GM19240 (cell line): ENCODE measurements at regions not wholly inside any gene's neighbourhood (a gene's known extent, or its start where the extent isn't known, plus 50 kb on each side); places are given as distances from the start of the nearest gene placed in this dataset.

Source experiments
- DNase-seq: peaks from one replicate; pipeline ENCODE4 v3.0.0; 2011; ENCODE audit warnings: low spot score; ENCODE audit not compliant: insufficient read length

DNA sequence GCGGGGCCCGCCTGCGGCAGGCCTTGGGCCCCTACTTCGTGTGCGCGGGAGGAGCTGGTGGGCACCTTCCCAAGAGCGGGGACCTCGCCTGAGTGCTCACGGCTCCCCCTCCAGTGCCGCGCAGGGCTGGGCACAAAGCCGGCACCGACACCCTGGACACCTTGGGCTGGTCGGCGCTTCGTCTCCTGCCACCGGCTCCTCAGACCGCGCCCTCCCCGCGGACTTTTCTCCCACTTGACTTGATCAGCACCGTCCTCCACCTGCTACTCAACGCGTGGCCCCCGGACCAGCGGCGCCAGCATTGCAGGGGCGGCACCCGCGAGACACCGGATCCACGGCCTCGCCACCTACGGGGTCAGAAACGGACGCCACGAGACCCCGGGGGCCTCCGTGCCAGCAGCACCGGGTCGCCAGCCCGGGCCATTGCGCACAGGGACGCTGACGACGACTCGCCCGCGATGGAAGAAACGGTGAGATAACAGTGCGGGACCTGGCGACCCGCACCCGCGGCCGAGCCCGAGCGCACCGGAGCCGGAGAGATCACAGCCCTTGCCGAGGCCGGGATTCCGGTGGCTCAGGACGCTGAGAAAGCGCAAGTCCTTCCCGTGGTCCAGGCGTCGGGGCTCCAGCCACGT is 154.2 kb downstream of the DLL1 start:
- no peak for DNase-seq

DNA sequence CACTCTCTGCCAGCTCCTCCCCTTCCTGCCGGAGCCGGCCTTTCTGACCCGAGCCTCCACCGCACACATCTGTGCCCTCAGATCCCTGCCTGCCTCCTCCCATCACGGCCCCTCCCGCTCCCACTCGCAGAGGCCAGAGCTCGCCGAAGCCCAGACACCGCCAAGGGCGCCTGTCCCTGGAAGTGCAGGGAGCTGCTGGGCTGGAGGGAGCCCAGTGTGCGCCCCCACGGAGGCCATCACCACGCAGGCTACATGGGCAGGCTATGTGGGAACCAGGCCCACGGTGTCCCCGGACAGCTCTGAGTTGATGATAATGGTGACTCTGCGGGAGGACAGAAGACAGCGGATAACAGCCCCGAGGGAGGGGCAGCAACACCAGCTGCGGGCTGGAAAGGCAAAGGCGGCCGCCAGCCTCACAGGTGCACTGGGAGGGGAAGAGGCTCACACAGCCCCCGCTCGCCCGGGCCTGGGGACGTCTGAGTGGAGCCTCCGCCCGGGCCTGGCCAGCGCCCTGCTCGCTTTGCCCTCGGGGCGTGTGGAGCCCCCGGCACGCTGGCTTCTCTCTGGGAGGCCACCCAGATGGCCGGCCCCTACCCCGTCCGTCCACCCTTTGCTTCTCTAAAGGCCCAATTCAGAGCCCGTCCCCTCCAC is 154.9 kb downstream of the DLL1 start:
- DNase-seq = no peak

DNA sequence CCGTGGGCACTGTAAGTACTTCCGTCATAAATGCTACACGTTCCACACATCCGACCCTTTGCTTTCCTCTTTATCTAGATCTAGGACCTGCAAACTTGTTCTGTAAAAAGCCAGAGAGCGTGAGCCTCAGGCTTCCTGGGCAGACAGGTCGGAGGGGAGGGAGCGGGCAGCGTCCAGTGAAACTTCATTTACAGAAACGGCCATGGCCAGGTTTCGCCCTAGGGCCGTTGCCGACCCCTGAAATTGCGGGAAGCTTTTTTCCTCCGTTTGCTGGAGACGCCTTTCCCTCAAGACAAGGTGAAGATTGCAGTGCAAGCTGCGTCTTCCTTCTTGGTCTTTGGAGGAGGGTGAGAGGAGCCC is 155.4 kb downstream of the DLL1 start:
- DNase-seq = no peak

DNA sequence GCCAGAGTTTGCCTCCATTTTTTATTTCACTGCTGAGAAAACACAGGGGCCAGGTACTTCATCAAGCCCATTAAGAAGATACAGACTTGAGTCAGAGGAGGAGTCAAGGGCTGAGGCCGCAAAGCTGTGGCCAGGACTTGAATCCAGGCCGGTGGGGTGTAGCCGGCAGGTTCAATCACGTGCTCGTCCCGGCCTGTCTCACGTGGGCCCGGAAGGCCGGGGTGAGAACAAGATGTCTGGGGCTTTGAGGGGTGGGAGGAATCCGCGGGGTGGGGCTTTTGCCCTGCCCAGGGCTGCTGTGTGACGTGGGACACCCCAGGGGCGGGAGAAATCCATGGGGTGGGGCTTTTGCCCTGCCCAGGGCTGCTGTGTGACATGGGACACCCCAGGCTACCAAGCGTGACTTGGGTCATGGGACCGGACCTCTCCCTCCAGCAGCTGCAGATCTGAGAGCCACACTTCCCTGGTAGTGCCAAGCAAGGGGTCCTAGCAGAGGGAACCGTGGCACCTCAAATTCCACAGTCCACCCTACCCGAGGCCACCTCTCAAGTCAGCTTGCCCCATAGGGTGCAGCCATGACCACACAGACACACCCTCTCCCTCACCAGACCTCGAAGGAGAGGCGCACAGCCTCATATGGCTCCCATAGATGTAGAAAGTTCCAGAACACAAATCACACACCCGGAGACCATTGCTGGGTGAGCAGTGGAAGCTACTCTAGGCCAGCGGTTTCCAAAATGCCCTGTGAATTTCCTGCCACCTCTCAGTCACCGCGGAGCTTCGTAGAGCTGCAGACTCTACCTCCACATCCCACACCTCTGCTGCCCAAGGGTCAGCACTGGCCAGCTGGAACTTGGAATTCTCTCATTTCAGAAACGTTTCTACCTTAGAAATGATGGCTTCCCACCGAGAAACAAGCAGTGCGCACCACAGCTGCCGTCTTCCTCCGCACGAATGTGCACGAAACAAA is 156.1 kb downstream of the DLL1 start:
- no peak for DNase-seq

DNA sequence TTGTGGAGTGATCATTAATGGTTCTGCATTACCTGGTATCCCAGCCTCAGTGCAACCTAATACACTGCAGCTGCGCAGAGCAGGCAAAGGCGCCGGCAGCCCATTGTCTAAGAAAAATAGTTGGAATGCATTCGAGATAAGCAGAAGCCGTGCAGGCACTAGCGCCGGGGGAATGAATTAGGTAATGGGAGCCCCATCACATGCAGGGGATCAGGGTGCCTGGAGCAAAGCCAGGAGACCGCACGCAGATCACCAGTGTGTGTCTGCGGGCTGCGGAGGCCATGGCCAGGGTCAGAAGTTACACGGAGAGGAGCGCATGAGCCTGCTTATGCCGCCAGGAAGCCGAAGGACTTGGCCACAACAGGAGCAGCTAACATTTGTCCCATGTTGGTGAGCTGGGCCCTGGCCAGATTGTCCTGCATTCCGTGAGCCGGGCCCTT is 156.8 kb downstream of the DLL1 start:
- no peak for DNase-seq

DNA sequence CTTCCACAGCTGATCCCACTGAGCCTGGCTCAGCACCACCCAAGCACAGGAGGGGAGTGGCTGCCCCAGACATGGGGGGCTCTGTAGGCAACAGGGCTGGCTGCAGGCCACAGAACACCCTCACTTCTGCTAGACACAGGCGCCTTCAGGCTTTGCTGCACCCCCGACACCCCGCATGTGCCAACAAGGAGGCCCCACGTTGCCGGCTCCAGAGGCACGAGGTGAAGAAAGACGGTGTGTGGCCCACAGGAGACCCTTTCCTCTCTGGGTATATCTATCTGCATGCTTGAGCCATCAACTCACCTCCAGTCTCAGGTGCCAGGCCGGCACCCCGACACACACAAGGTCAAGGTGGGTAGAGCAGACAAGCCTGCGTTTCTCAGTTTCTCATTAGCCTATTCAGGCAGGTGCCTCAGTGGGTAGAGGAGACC is 158.3 kb downstream of the DLL1 start:
- DNase-seq = no peak

DNA sequence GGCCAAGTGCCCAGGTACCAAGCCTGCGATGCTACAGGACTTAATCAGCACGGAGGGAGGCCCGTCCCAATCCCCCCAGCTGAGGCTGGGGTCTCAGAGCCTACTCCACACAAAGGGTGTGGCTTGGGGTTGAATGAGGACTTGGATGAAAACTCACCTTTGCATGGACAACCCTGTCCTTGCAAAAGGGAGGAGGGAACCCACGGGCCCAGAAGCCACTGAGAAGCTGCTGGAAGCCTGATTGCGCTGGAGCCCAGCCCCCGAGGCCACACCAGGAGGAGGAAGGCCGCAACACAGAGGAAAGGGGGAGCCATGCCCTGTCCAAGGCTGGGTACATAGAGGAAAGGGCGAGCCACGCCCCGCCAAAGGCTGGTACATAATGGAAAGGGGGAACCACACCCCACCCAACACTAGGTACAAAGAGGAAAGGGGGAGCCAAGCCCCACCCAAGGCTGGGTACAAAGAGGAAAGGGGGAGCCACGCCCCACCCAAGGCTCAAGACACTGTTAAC is 158.8 kb downstream of the DLL1 start:
- DNase-seq = no peak

DNA sequence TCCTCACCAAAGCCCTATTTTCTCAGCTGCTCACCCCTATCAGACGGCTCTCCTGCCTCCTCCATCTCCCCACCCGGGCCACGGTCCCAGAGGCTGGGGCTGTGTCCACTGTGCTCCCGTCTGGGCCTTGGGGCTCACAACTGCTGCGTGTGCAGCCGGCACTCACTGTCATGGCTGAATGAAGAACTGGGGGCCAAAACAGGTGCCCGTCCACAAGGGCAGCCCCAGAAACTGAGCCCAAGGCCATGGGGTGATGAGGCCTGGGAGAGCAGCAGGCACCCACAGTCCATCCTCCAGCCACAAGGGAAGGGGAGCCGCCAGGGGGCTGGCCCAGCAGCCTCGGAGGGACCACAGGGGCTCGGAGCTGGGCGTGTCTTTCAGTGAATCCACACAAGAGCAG is 159.5 kb downstream of the DLL1 start:
- DNase-seq = no peak

DNA sequence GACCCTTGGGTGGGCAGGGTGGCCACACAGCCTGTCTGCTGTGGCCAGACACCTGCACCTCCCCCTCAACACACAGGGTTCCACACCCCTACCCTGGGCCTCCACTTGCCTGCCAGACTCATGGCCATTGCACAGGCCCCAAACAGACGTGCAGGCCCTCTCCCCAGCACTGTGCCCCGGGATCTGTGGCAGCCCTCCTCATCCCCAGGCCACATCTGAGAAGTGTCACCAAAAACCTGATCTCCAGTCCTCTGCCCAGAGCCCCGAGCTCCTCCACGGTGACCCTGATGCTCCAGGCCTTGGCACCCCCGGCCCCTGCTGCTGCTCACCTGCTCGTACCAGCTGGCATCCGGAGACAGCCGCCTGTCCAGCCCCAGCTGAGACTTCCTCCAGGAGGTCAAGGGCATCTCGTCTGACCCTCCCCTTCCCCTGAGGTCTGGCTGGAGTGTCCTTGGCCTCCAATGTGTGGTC is 160.1 kb downstream of the DLL1 start:
- no peak for DNase-seq

DNA sequence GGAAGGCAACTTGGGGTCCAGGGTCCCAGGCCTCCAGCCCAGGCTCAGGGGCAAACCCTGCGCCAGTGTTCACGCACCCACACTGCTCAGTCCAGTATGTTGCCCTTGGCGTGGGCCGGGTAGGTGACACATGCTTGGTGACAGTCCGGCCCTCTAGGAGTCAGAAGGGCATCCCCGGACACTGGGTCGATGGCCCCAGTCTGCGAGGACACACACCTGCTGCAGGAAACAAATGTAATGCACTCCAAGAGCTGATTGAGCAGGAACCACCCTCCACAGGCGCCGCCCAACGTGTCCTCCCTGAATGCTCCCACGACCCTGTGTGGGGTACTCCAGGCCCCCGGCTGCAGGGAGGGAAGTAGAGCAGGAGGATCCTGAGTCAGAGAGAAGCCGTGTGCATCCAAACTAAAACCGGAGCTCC is 160.7 kb downstream of the DLL1 start:
- no peak for DNase-seq

DNA sequence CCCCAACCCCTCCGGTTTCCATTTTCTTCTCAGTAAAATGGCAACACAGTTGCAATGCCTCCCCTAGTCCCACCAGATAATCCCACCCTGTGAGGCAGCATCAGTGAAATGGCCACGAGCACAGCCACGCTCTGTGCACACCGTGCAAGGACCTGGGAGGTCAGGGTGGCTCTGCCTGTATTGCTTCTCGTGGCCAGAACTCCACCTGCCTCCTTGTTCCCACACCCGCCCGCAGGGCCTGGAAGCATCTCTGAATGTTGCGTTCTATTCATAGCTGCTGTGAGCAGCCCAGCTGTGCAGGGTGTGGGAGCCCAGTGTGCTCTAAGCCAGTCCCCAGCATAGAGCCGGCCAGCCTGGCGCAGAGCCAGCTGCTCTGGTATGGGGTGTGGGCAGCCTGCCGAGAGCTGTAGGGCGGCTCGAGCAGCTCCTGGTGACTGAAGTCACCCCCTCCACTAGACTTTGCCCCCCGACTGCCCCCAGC is 161.1 kb downstream of the DLL1 start:
- no peak for DNase-seq

DNA sequence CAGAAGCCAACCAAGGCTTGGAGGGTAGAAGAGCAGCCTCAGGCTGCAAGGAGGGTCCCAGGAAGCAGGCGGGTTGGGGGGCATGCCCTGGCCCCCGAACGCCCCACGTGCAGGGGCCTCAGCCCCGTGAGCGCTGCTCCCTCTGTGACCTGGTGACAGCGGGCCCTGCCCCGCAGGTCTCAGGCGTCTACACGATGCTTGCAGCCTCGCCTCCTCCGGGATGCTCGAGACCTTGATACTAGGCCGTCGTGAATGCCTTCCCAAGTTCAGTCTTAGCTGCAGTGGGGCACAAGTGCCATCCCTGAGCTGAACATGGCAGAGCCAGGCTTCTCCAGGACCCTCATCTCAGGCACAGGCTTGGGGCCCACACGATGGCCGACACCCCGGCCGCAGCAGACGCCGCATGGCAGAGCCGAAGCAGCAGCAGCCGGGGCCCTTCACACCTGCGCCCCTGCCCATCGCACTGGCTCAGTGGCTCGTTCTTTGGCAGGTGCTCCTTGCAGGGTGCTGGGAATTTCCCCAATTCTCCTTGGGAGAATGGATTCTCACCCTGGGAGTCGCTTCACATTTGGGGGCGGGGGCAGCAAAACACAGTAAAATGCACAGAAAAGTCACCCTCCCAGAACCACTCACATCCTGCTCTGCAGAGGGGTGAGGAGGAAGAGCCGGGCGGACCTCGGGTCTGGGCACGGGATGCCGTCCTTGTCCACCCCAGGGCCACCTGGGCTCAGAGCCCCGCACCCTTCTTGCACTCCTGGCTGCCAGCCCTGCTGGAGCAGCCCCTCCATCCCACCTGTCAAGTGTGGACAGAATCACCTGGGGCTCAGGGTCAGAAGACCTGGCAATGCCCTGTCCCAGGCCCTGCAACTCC is 161.8 kb downstream of the DLL1 start:
- DNase-seq = no peak

DNA sequence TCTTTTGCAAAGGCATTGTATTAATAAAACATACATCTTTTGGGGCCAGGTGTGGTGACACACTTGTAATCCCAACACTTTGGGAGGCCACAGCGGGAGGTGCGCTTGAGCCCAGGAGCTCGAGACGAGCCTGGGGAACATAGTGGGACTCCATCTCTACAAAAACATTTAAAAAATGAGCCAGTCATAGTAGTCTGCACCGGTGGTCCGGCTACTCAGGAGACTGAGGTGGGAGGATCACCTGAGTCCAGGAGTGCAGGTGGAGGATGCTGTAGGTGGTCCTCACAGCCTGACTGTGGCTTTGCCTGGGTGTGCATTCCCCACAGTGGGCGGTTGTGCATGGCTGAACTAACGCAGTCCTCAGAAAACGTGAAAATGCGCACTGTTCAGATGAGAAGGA is 162.5 kb downstream of the DLL1 start:
- DNase-seq = no peak

DNA sequence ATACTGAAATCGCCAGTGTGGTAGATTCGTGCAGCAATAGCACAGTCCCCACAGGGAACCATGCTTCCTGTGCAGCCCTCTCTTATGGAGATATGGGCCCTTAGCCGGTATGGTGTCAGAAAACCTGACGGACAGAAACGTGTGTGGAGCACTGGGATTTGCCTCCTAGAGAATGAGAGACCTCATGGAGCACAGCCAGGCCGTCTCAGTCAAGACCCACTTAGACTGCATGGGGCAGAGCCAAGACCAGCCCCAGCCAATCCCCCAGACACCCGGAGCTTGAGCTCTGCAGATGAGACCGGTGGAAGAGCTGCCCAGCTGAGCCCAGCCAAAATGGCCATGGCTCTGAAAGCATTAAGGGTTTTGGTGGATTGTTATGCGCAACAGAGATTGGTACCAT is 163.7 kb downstream of the DLL1 start:
- DNase-seq = no peak

DNA sequence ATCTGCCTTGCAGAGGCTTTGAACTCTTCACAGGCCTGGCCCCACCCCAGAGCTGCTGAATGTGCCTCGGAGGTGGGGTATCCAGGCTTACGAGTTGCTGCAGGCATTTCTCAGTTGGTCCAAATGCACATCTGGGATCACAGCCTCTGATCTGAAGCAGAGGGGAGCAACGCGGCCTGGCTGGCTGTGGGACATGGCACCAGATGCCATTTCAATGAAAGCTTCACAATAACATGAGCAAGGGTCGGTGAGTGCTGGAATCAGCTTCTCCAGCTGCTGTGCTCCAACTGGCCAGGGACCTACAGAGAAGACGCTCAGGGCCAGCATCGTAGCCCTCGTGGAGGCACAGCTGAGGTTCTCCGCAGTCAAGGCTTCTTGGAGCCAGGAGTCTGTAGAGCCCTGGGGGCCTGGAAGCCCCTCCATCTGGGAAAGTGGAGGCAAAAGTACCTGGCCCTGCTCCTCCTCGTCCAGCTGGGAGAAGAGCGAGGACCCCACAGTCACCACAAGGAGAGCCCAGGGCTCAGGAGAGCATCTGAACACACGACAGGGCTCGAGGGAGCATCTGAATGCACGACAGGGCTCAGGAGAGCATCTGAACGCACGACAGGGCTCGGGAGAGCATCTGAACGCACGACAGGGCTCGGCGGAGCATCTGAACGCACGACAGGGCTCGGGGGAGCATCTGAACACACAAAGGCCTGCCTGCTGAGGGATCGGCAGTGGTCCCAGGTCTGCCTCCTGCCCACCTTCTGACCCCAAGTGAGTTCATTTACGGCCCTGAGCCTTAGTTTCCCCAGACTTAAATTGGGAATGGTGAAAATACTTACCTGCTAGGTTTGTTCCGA is 165.2 kb downstream of the DLL1 start:
- no peak for DNase-seq

DNA sequence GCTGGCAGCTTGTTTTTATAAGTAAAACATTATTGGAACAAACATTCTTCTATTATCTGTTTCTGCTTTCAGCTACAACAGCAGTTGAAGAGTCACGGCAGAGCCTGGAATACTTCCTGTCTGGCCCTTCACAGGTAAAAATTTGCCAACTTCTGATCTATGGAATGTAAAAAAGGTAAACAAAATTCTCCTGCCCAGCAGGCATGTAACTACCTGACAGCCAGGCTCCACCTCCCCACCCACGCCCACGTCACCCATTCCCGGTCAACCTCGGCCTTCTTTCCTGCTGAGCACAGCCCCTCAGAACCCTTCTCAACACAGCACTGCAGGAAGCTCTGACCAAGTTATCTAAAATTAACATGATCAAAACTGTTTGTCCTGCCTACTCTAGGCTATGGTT is 166.0 kb downstream of the DLL1 start:
- DNase-seq = no peak

DNA sequence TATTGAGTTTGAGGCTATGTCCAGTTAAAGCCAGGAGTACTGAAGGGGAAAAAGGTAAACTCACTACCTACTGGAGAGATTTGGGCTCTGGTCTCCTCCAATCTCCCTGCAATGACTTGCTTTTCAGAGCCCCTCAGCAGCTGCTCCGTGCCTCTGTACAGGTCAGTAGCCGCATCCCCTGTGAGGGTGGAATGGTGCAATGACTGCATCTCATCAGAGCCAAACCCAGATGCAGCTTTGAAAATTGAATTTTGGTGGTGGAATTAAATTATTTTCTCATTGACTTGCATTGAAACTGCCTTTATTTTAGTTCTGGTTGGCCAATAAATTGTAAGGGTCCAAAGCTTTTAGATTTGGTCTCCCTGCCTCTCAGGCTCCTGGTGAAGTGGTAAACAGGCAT is 166.7 kb downstream of the DLL1 start:
- DNase-seq = no peak

DNA sequence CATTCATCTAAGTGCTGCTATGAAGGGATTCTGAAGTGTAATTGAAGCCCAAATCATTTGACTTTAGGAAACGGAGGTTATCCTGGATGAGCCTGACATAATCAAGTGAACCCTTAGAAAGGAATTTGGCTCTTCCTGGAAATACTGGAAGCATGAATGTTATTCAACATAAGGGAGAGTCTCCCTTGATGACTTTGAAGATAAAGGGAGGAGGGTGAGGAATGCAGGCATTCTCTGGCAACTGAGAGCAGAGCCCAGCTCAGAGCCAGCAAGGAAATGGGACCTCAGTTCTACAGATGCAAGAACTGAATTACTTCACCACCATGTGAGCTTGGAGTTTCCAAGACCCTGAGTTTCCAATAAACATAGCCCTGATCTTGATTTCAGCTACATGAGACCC is 168.2 kb downstream of the DLL1 start:
- DNase-seq = no peak

DNA sequence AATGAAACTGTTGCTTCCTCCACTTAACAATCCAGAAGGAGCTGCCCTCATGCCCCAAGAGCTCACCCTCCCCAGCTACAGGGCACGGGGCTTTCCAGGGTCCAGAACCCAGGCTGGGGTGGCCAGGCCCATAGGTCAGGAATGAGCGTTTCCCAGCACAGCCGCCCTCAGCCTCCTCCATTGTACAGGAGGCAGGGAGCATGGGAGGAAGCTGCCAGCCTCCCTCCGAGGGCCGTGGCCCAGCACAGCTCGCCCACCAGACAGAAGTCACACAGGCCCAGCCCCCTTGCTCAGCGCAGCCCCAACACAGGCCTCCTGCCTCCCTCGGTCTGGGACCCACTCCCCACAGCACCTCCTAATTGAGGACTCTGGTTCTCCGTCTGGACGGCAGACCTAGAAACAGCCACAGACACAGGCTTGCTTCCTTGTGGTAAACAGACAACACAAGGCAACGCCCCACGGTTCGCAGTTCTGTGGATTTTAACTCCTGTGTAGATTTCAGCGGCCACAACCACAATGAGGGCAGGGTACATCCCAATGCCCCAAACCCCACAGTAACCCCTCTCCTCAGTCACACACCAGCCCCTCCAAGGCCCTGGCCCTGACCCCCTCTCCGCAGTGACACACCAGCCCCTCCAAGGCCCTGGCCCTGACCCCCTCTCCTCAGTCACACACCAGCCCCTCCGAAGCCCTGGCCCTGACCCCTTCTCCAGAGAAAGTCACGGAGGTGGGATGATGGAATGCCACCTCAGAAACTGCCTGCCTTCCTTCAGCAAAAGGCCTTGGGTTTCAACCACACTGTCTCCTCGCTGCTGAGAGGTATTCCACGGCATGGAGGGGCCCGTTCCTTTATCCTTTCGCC is 173.5 kb downstream of the DLL1 start:
- no peak for DNase-seq
